Endothelial cell of umbilical vein (primary cell): ENCODE measurements at regions not wholly inside any gene's neighbourhood (a gene's known extent, or its start where the extent isn't known, plus 50 kb on each side); places are given as distances from the start of the nearest gene placed in this dataset.
A peak's percentile ranks its signal among the peaks of the same experiment; 100 is the strongest.

ENCODE experiments used
- BruUV-seq: library from RNA; stranded (reverse); fragments of 400-500 nt; replicated peaks from 2 replicates; lab custom pipeline; 2021; lab: Mats Ljungman, UMichigan
- CTCF ChIA-PET: fragments of 300-600, 350-600 bp; sonication (Branson Sonifier 250); formaldehyde crosslinking; loops from one replicate; lab custom pipeline; 2021; ENCODE audit warnings: antibody characterized with exemption, inconsistent platforms; lab: Charles Lee
- POLR2A ChIA-PET: fragments of 300-600, 350-600 bp; sonication (Branson Sonifier 250); formaldehyde crosslinking; loops from one replicate; lab custom pipeline; 2021; ENCODE audit warnings: antibody characterized with exemption, inconsistent platforms; lab: Charles Lee
- DNase-seq: peaks from one replicate; pipeline ENCODE4 v3.0.0-alpha.2; 2011; ENCODE audit warnings: low read depth, low spot score
- FAIRE-seq: peaks from 2 replicates; lab custom pipeline; 2011; peaks lifted over from hg19 to GRCh38; lab: Jason Lieb, UNC
- H2AFZ ChIP-seq: 2 replicates; pipeline ENCODE4 v1.6.0; 2012; ENCODE audit warnings: low read depth, low read length, control low read depth, inconsistent platforms
- H3K27ac ChIP-seq: 2 replicates; pipeline ENCODE4 v1.5.1; 2011; ENCODE audit warnings: low read depth, mild to moderate bottlenecking, control low read depth, low read length, moderate library complexity; ENCODE audit not compliant: insufficient read depth
- H3K27me3 ChIP-seq, 2 experiments: 2 replicates each; pipeline versions ENCODE4 v1.6.0 to v1.6.1; 2011; ENCODE audit warnings: low read length in 2 of 2, mixed read lengths in 1 of 2; ENCODE audit not compliant: control insufficient read depth in 2 of 2, insufficient read depth in 2 of 2
- H3K36me3 ChIP-seq, 2 experiments: 2 replicates in 1 of 2; 3 replicates in 1 of 2; pipeline ENCODE4 v1.5.1; 2011; ENCODE audit warnings: low read length in 2 of 2, mild to moderate bottlenecking in 1 of 2, moderate library complexity in 1 of 2; ENCODE audit not compliant: control insufficient read depth in 2 of 2, insufficient read depth in 2 of 2; ENCODE audit errors: extremely low read depth in 1 of 2
- H3K4me1 ChIP-seq: 3 replicates; pipeline ENCODE4 v1.5.1; 2011; ENCODE audit warnings: mild to moderate bottlenecking, low read length; ENCODE audit not compliant: control insufficient read depth, insufficient read depth; ENCODE audit errors: extremely low read depth
- H3K4me2 ChIP-seq: 2 replicates; pipeline ENCODE4 v1.6.1; 2011; ENCODE audit warnings: low read length, control low read depth, mixed read lengths; ENCODE audit not compliant: insufficient read depth
- H3K4me3 ChIP-seq, 3 experiments: fragments of 200-600 bp in 1 of 3; sonication (generic), shearing (Covaris generic) in 1 of 3; replicated peaks in 1 of 3; 2 replicates each; pipeline ENCODE4 v1.5.1; 2011 to 2016; ENCODE audit warnings: control low read depth in 3 of 3, low read length in 3 of 3, mild to moderate bottlenecking in 2 of 3, inconsistent platforms in 1 of 3, low read depth in 1 of 3, moderate library complexity in 1 of 3; ENCODE audit not compliant: insufficient read depth in 1 of 3
- H3K79me2 ChIP-seq: 2 replicates; pipeline ENCODE4 v1.6.0; 2012; ENCODE audit warnings: low read length, inconsistent platforms; ENCODE audit not compliant: control insufficient read depth, insufficient read depth
- H3K9ac ChIP-seq: replicated peaks from 2 replicates; pipeline ENCODE3; 2011; ENCODE audit warnings: low read length, control low read depth; ENCODE audit not compliant: insufficient read depth; ENCODE audit errors: extremely low read depth
- H3K9me1 ChIP-seq: replicated peaks from 3 replicates; pipeline ENCODE4 v1.6.0; 2011; ENCODE audit warnings: mild to moderate bottlenecking, low read length; ENCODE audit not compliant: control insufficient read depth, insufficient read depth; ENCODE audit errors: extremely low read depth
- H3K9me3 ChIP-seq: replicated peaks from 2 replicates; pipeline ENCODE4 v1.5.1; 2012; ENCODE audit warnings: low read length, inconsistent platforms; ENCODE audit not compliant: control insufficient read depth, insufficient read depth
- H4K20me1 ChIP-seq: replicated peaks from 2 replicates; pipeline ENCODE3; 2011; ENCODE audit warnings: mild to moderate bottlenecking, low read length; ENCODE audit not compliant: control insufficient read depth, insufficient read depth; ENCODE audit errors: extremely low read depth
- CTCF ChIP-seq, 2 donors: IDR thresholded peaks; 1 replicate in 1 of 2; 2 replicates in 1 of 2; pipeline ENCODE4 v1.5.1; 2011; ENCODE audit warnings: low read length in 2 of 2, mild to moderate bottlenecking in 2 of 2, moderate library complexity in 2 of 2, control low read depth in 1 of 2, inconsistent platforms in 1 of 2, low read depth in 1 of 2; ENCODE audit not compliant: insufficient read depth in 1 of 2; ENCODE audit errors: extremely low read depth in 1 of 2
- EZH2 ChIP-seq: IDR thresholded peaks from 2 replicates; pipeline ENCODE4 v1.6.1; 2012; ENCODE audit warnings: borderline replicate concordance, low read depth, mild to moderate bottlenecking, moderate library complexity, low read length, inconsistent platforms; ENCODE audit not compliant: severe bottlenecking
- FOS ChIP-seq: IDR thresholded peaks from 2 replicates; pipeline ENCODE4 v1.6.1; 2011; ENCODE audit warnings: mild to moderate bottlenecking, low read length, moderate library complexity, borderline replicate concordance; ENCODE audit not compliant: insufficient read depth
- GATA2 ChIP-seq: IDR thresholded peaks from 2 replicates; pipeline ENCODE4 v1.7.0; 2011; ENCODE audit warnings: low read depth, mild to moderate bottlenecking, moderate library complexity, mixed read lengths, low read length; ENCODE audit not compliant: insufficient read length, insufficient read depth
- JUN ChIP-seq: IDR thresholded peaks from 2 replicates; pipeline ENCODE4 v1.6.1; 2011; ENCODE audit warnings: borderline replicate concordance, low read depth; ENCODE audit not compliant: insufficient read length, insufficient read depth
- MAX ChIP-seq: IDR thresholded peaks from 2 replicates; pipeline ENCODE4 v1.6.1; 2011; ENCODE audit not compliant: insufficient read depth, insufficient read length
- MYC ChIP-seq: IDR thresholded peaks from one replicate; pipeline ENCODE4 v1.6.1; 2011; ENCODE audit warnings: mild to moderate bottlenecking, low read depth, low read length
- POLR2A ChIP-seq: IDR thresholded peaks from 2 replicates; pipeline ENCODE4 v1.6.1; 2012; ENCODE audit warnings: low read depth, mild to moderate bottlenecking, control low read depth, low read length
- POLR2AphosphoS5 ChIP-seq: IDR thresholded peaks from 2 replicates; pipeline ENCODE4 v1.6.1; 2012; ENCODE audit warnings: low read depth, mild to moderate bottlenecking, control low read depth, low read length, moderate library complexity; ENCODE audit not compliant: insufficient read depth
- dilution Hi-C: fragments of 300-500 bp; cut with MboI; formaldehyde crosslinking; loops from one replicate; pipeline ENCODE4 v1.15.0; 2019; ENCODE audit warnings: low sequenced_read_pairs; ENCODE audit not compliant: extremely low pct_ligation_motif_present
- intact Hi-C: fragments of 100-400 bp; cut with micrococcal nuclease; formaldehyde crosslinking; loops from one replicate; pipeline ENCODE4 v1.10.0; 2022

GRCh38 chr3:104873331-104873730 lies 493.4 kb upstream of the ALCAM start:
- CTCF ChIA-PET, result interaction anchor here (1.2 kb wide), 1 partner anchor 23 kb away, joined by 4 read pairs; no protein-coding TSS in a partner anchor

More at GRCh38 chr3:104873331-104873730, 493.4 kb upstream of the ALCAM start:
- Histone ChIP-seq H3K79me2 (no peaks in the 10 kb centered on the region), H4K20me1 (no peaks in the 10 kb centered on the region), H3K4me2 (no peak overlapping the region), H3K4me3 (no peak overlapping the region), H3K9me3 (no peaks in the 10 kb centered on the region), H3K36me3 (no peaks in the 10 kb centered on the region), H3K27ac (no peak overlapping the region), H3K4me1 (no peaks in the 10 kb centered on the region), H3K9me1 (no peaks in the 10 kb centered on the region), H2AFZ (no peak overlapping the region), H3K27me3 (no peaks in the 10 kb centered on the region), H3K9ac (no peak overlapping the region)
- intact Hi-C loops (no loop called here), dilution Hi-C loops (no loop called here)
- DNase-seq, result peak; percentile 22
- TF ChIP-seq MYC, result no peak
- TF ChIP-seq POLR2AphosphoS5, result no peak
- no peak for TF ChIP-seq CTCF (IDR thresholded peaks at IDR 0.05; ENCODE audit: extremely low read depth in 1 of 2, insufficient read depth in 1 of 2, low read depth in 1 of 2, low read length in 2 of 2)
- no peak for TF ChIP-seq MAX
- TF ChIP-seq FOS, result no peak
- TF ChIP-seq GATA2, result no peak
- TF ChIP-seq EZH2, result no peak
- no peak for TF ChIP-seq JUN
- no peak for TF ChIP-seq POLR2A
- no TSS peak for BruUV-seq
- FAIRE-seq, result no peak
- POLR2A ChIA-PET, result no interaction called here
